Stimulated activated CD8-positive, alpha-beta memory T cell treated with anti-CD3 and anti-CD28 coated beads, Interleukin-7, amount 100 ng/mL, for 1 hour (primary cell): ENCODE measurements at regions not wholly inside any gene's neighbourhood (a gene's known extent, or its start where the extent isn't known, plus 50 kb on each side); places are given as distances from the start of the nearest gene placed in this dataset.

Source experiments
- DNase-seq, 2 donors: peaks; one replicate each; pipeline ENCODE4 v3.0.0-alpha.2; 2020; ENCODE audit warnings: low read depth in 2 of 2

GRCh38 chr2:128745946-128746345 is 427.3 kb upstream of the HS6ST1 start:
- DNase-seq: no peak

- DNase-seq: no peak
Observed at GRCh38 chr2:128746356-128746755, 427.7 kb upstream of the HS6ST1 start.

- no peak for DNase-seq
Observed at GRCh38 chr2:128748336-128748735, 429.7 kb upstream of the HS6ST1 start.

GRCh38 chr2:128748835-128749605 is 430.4 kb upstream of the HS6ST1 start:
- no peak for DNase-seq

GRCh38 chr2:128750328-128751165 is 431.9 kb upstream of the HS6ST1 start:
- DNase-seq: no peak

GRCh38 chr2:128751746-128752145 is 433.1 kb upstream of the HS6ST1 start:
- no peak for DNase-seq

GRCh38 chr2:128752691-128753263 is 434.1 kb upstream of the HS6ST1 start:
- DNase-seq: no peak

GRCh38 chr2:128753321-128753720 is 434.7 kb upstream of the HS6ST1 start:
- no peak for DNase-seq

GRCh38 chr2:128753800-128754199 is 435.1 kb upstream of the HS6ST1 start:
- DNase-seq: no peak

- DNase-seq: no peak
Observed at GRCh38 chr2:128754246-128754724, 435.6 kb upstream of the HS6ST1 start.

GRCh38 chr2:128755695-128756364 is 437.2 kb upstream of the HS6ST1 start:
- DNase-seq: no peak

- no peak for DNase-seq
Observed at GRCh38 chr2:128756365-128756717, 437.7 kb upstream of the HS6ST1 start.

GRCh38 chr2:128765811-128766210 is 447.1 kb upstream of the HS6ST1 start:
- no peak for DNase-seq

GRCh38 chr2:128768041-128768440 is 449.4 kb upstream of the HS6ST1 start:
- no peak for DNase-seq

GRCh38 chr2:128769457-128770142 is 450.9 kb upstream of the HS6ST1 start:
- no peak for DNase-seq

GRCh38 chr2:128770143-128771085 is 451.7 kb upstream of the HS6ST1 start:
- no peak for DNase-seq

- DNase-seq: no peak
Observed at GRCh38 chr2:128771401-128771800, 452.7 kb upstream of the HS6ST1 start.

- no peak for DNase-seq
Observed at GRCh38 chr2:128772671-128773070, 454.0 kb upstream of the HS6ST1 start.

GRCh38 chr2:128773641-128774319 is 455.1 kb upstream of the HS6ST1 start:
- no peak for DNase-seq
